Osteocyte (in vitro differentiated cells): ENCODE measurements at regions not wholly inside any gene's neighbourhood (a gene's known extent, or its start where the extent isn't known, plus 50 kb on each side); places are given as distances from the start of the nearest gene placed in this dataset.

ENCODE experiments used
- DNase-seq: peaks from one replicate; pipeline ENCODE4 v3.0.0; 2021; ENCODE audit warnings: mixed read lengths; ENCODE audit not compliant: unreplicated experiment; ENCODE audit errors: extremely low spot score
- H3K27ac Mint-ChIP-seq: one replicate; pipeline ENCODE4 v1.8.0; 2021; ENCODE audit warnings: mild to moderate bottlenecking, mixed read lengths; ENCODE audit not compliant: unreplicated experiment
- H3K27me3 Mint-ChIP-seq: one replicate; pipeline ENCODE4 v1.8.0; 2021; ENCODE audit warnings: mixed read lengths; ENCODE audit not compliant: unreplicated experiment
- H3K36me3 Mint-ChIP-seq: one replicate; pipeline ENCODE4 v1.8.0; 2021; ENCODE audit warnings: mixed read lengths; ENCODE audit not compliant: unreplicated experiment
- H3K4me1 Mint-ChIP-seq: one replicate; pipeline ENCODE4 v1.8.0; 2021; ENCODE audit warnings: mixed read lengths; ENCODE audit not compliant: unreplicated experiment
- H3K4me3 Mint-ChIP-seq: one replicate; pipeline ENCODE4 v1.8.0; 2021; ENCODE audit warnings: mild to moderate bottlenecking, moderate library complexity, mixed read lengths; ENCODE audit not compliant: unreplicated experiment
- H3K9me3 Mint-ChIP-seq: one replicate; pipeline ENCODE4 v1.8.0; 2021; ENCODE audit warnings: mixed read lengths; ENCODE audit not compliant: unreplicated experiment
- CTCF ChIP-seq: fragments of 200-600 bp; sonication (generic); IDR thresholded peaks from 2 replicates; pipeline ENCODE4 v1.5.0; 2021; ENCODE audit warnings: antibody characterized with exemption, mild to moderate bottlenecking, moderate library complexity

- no peak for TF ChIP-seq CTCF
- Mint-ChIP-seq H3K9me3 (peaks cover 10% of the 10 kb centered on the region), H3K27me3 (no peaks in the 10 kb centered on the region), H3K27ac (no peak overlapping the region), H3K36me3 (no peaks in the 10 kb centered on the region), H3K4me3 (no peak overlapping the region), H3K4me1 (no peaks in the 10 kb centered on the region)
- DNase-seq, result no peak
These were observed 974.2 kb upstream of the C9orf72 start for GRCh38 chr9:28547527-28547926.

- Mint-ChIP-seq H3K4me1 (no peaks in the 10 kb centered on the region), H3K36me3 (no peaks in the 10 kb centered on the region), H3K27me3 (no peaks in the 10 kb centered on the region), H3K27ac (no peak overlapping the region), H3K4me3 (no peak overlapping the region), H3K9me3 (peaks cover 19% of the 10 kb centered on the region)
- DNase-seq, result no peak
- TF ChIP-seq CTCF, result no peak
These were observed 990.1 kb upstream of the C9orf72 start for GRCh38 chr9:28563291-28563934.

GRCh38 chr9:28583832-28584231 lies 1010.6 kb upstream of the C9orf72 start:
- peaks cover 14% of the 10 kb centered on the region for H3K9me3 Mint-ChIP-seq
- no peak overlapping the region for H3K27ac Mint-ChIP-seq
- no peaks in the 10 kb centered on the region for H3K27me3 Mint-ChIP-seq
- H3K36me3 Mint-ChIP-seq, result no peaks in the 10 kb centered on the region
- no peak overlapping the region for H3K4me3 Mint-ChIP-seq
- TF ChIP-seq CTCF, result no peak
- DNase-seq, result no peak
- H3K4me1 Mint-ChIP-seq, result no peaks in the 10 kb centered on the region

GRCh38 chr9:28584542-28584941 lies 1011.3 kb upstream of the C9orf72 start:
- no peak overlapping the region for H3K4me3 Mint-ChIP-seq
- DNase-seq, result no peak
- H3K27ac Mint-ChIP-seq, result no peak overlapping the region
- no peaks in the 10 kb centered on the region for H3K36me3 Mint-ChIP-seq
- TF ChIP-seq CTCF, result no peak
- H3K4me1 Mint-ChIP-seq, result no peaks in the 10 kb centered on the region
- H3K27me3 Mint-ChIP-seq, result no peaks in the 10 kb centered on the region
- H3K9me3 Mint-ChIP-seq, result peaks cover 14% of the 10 kb centered on the region

GRCh38 chr9:28587052-28587451 lies 1013.8 kb upstream of the C9orf72 start:
- Mint-ChIP-seq H3K4me3 (no peak overlapping the region), H3K4me1 (no peaks in the 10 kb centered on the region), H3K27ac (no peak overlapping the region), H3K27me3 (no peaks in the 10 kb centered on the region), H3K9me3 (peaks cover 14% of the 10 kb centered on the region), H3K36me3 (no peaks in the 10 kb centered on the region)
- DNase-seq, result no peak
- no peak for TF ChIP-seq CTCF
